ENCODE measurements at regions not wholly inside any gene's neighbourhood (a gene's known extent, or its start where the extent isn't known, plus 50 kb on each side); places are given as distances from the start of the nearest gene placed in this dataset.

- TF ChIP-seq POLR2AphosphoS5 (IDR thresholded peaks at IDR 0.05; ENCODE audit: low read depth, low read length) (no peak), POLR2A (IDR thresholded peaks at IDR 0.05; ENCODE audit: low read depth, low read length) (no peak), TAF1 (IDR thresholded peaks at IDR 0.05; ENCODE audit: low read depth, low read length) (no peak), SPI1 (IDR thresholded peaks at IDR 0.05; ENCODE audit: low read depth, low read length) (no peak), POU2F2 (IDR thresholded peaks at IDR 0.05; ENCODE audit: low read depth, low read length) (no peak), PAX5 (IDR thresholded peaks at IDR 0.05; ENCODE audit: insufficient read depth, low read length, severe bottlenecking) (no peak)
Observed at GRCh38 chr5:97542469-97542868, 359.4 kb upstream of the RIOK2 start.
